ENCODE measurements at regions not wholly inside any gene's neighbourhood (a gene's known extent, or its start where the extent isn't known, plus 50 kb on each side); places are given as distances from the start of the nearest gene placed in this dataset.

- Mint-ChIP-seq H3K36me3 (ENCODE audit: low read depth) (no peaks in the 10 kb centered on the region), H3K4me3 (no peak overlapping the region), H3K4me1 (ENCODE audit: low read depth) (peaks cover 5% of the 10 kb centered on the region), H3K27me3 (ENCODE audit: insufficient read depth) (peaks cover 4% of the 10 kb centered on the region), H3K27ac (no peak overlapping the region), H3K9me3 (no peaks in the 10 kb centered on the region)
- TF ChIP-seq, protein P1, sequence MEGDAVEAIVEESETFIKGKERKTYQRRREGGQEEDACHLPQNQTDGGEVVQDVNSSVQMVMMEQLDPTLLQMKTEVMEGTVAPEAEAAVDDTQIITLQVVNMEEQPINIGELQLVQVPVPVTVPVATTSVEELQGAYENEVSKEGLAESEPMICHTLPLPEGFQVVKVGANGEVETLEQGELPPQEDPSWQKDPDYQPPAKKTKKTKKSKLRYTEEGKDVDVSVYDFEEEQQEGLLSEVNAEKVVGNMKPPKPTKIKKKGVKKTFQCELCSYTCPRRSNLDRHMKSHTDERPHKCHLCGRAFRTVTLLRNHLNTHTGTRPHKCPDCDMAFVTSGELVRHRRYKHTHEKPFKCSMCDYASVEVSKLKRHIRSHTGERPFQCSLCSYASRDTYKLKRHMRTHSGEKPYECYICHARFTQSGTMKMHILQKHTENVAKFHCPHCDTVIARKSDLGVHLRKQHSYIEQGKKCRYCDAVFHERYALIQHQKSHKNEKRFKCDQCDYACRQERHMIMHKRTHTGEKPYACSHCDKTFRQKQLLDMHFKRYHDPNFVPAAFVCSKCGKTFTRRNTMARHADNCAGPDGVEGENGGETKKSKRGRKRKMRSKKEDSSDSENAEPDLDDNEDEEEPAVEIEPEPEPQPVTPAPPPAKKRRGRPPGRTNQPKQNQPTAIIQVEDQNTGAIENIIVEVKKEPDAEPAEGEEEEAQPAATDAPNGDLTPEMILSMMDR (IDR thresholded peaks at IDR 0.05) = no peak
- DNase-seq = no peak
These were observed 193.5 kb downstream of the RAP2B start for GRCh38 chr3:153355559-153355958.

- Mint-ChIP-seq H3K36me3 (ENCODE audit: low read depth) (no peaks in the 10 kb centered on the region), H3K27ac (no peak overlapping the region), H3K9me3 (no peaks in the 10 kb centered on the region), H3K27me3 (ENCODE audit: insufficient read depth) (peaks cover 4% of the 10 kb centered on the region), H3K4me3 (no peak overlapping the region), H3K4me1 (ENCODE audit: low read depth) (no peaks in the 10 kb centered on the region)
- no peak for DNase-seq
- TF ChIP-seq, protein P1 (IDR thresholded peaks at IDR 0.05) = no peak
These were observed 194.9 kb downstream of the RAP2B start for GRCh38 chr3:153356908-153357307.

DNA sequence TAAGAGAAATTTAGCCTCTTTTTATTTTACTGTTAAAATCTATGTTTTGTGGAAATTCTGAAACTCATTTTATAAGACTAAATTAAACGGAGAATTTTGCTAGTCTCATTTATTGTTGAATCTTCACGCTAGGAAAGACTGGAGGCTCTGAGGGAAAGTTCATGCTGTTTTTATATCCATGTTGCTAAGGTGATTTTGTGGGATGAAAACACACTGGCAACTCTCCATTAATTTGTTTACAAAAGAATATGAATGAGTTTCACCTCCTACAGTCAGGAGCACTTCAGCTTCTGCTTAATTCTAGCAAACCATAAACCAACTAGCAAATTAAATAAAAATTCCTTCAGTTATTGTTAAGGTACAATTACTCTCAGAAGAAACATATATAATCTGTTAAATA is 195.4 kb downstream of the RAP2B start:
- H3K27ac Mint-ChIP-seq = no peak overlapping the region
- no peak for DNase-seq
- H3K9me3 Mint-ChIP-seq = no peaks in the 10 kb centered on the region
- H3K4me1 Mint-ChIP-seq (ENCODE audit: low read depth) = no peaks in the 10 kb centered on the region
- TF ChIP-seq, protein P1 (IDR thresholded peaks at IDR 0.05) = no peak
- H3K36me3 Mint-ChIP-seq (ENCODE audit: low read depth) = no peaks in the 10 kb centered on the region
- no peak overlapping the region for H3K4me3 Mint-ChIP-seq
- H3K27me3 Mint-ChIP-seq (ENCODE audit: insufficient read depth) = peaks cover 4% of the 10 kb centered on the region

- no peaks in the 10 kb centered on the region; the same call in 1 of the 2 replicates for H3K9me3 Mint-ChIP-seq
- H3K36me3 Mint-ChIP-seq (ENCODE audit: low read depth) = no peaks in the 10 kb centered on the region
- H3K4me1 Mint-ChIP-seq (ENCODE audit: low read depth) = no peaks in the 10 kb centered on the region
- no peak for DNase-seq
- TF ChIP-seq, protein P1 (IDR thresholded peaks at IDR 0.05) = no peak
- no peak overlapping the region for H3K27ac Mint-ChIP-seq
- peaks cover 1% of the 10 kb centered on the region for H3K27me3 Mint-ChIP-seq (ENCODE audit: insufficient read depth)
- H3K4me3 Mint-ChIP-seq = no peak overlapping the region
These were observed 207.7 kb downstream of the RAP2B start for GRCh38 chr3:153369561-153370374.

DNA sequence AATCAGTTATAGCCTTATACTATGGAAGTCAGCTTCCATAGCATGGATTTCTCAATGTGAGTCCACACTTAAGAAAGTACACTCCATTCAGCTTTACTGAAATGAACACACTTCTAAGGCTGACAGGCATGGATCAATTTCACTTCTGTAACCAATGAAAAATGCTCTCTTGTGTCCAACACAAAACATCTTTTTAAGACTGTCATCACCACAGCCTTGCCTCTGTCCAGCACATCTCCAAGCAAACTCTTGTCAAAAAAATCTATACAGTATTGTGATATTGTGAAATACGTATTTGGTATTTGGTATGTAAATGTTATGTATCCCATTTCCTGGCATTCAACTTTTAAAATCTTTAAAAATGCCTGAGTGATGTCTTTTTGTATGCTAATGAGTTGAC is 208.7 kb downstream of the RAP2B start:
- Mint-ChIP-seq H3K4me1 (ENCODE audit: low read depth) (no peaks in the 10 kb centered on the region), H3K9me3 (no peaks in the 10 kb centered on the region; the same call in 1 of the 2 replicates), H3K36me3 (ENCODE audit: low read depth) (no peaks in the 10 kb centered on the region), H3K4me3 (no peak overlapping the region), H3K27me3 (ENCODE audit: insufficient read depth) (peaks cover 3% of the 10 kb centered on the region), H3K27ac (no peak overlapping the region)
- DNase-seq = no peak
- TF ChIP-seq, protein P1 (IDR thresholded peaks at IDR 0.05) = no peak
